ENCODE measurements at regions not wholly inside any gene's neighbourhood (a gene's known extent, or its start where the extent isn't known, plus 50 kb on each side); places are given as distances from the start of the nearest gene placed in this dataset.

DNA sequence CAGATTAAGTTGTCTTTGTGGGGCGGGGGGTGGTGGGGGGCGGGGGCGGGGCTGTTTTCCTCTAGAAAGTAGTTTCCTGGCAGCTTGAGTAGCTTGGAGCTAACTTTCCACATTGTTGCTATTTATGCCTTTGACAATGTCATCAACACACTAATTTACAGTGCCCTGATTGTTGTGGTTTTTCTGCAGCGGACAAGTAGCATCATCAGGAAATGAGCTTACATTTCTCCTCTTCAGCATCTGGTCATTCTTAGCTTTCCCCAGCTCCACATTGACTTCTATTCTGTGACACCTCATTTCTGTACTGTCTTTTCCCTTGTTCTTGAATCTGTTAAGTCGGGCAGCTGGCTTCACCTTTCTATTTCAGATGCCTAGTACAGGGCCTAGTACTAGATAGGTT is 112.3 kb upstream of the RAD23B start:
- no peaks in the 10 kb centered on the region for H3K27me3 ChIP-seq
- TF ChIP-seq POLR2AphosphoS5 (IDR thresholded peaks at IDR 0.05): no peak
- TF ChIP-seq, protein P1, sequence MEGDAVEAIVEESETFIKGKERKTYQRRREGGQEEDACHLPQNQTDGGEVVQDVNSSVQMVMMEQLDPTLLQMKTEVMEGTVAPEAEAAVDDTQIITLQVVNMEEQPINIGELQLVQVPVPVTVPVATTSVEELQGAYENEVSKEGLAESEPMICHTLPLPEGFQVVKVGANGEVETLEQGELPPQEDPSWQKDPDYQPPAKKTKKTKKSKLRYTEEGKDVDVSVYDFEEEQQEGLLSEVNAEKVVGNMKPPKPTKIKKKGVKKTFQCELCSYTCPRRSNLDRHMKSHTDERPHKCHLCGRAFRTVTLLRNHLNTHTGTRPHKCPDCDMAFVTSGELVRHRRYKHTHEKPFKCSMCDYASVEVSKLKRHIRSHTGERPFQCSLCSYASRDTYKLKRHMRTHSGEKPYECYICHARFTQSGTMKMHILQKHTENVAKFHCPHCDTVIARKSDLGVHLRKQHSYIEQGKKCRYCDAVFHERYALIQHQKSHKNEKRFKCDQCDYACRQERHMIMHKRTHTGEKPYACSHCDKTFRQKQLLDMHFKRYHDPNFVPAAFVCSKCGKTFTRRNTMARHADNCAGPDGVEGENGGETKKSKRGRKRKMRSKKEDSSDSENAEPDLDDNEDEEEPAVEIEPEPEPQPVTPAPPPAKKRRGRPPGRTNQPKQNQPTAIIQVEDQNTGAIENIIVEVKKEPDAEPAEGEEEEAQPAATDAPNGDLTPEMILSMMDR (IDR thresholded peaks at IDR 0.05): no peak
- DNase-seq: no peak
- H3K9me3 ChIP-seq: no peaks in the 10 kb centered on the region
- no peak overlapping the region for H3K4me3 ChIP-seq
- WGBS, 2 donors: 69 to 73% methylated on average over 2 to 5 of the region's 5 CpGs
- H3K4me1 ChIP-seq: no peaks in the 10 kb centered on the region
- H3K36me3 ChIP-seq: no peaks in the 10 kb centered on the region
- no peak overlapping the region for H3K27ac ChIP-seq
- no peak for ATAC-seq (ENCODE audit: low FRiP score in 2 of 2)

DNA sequence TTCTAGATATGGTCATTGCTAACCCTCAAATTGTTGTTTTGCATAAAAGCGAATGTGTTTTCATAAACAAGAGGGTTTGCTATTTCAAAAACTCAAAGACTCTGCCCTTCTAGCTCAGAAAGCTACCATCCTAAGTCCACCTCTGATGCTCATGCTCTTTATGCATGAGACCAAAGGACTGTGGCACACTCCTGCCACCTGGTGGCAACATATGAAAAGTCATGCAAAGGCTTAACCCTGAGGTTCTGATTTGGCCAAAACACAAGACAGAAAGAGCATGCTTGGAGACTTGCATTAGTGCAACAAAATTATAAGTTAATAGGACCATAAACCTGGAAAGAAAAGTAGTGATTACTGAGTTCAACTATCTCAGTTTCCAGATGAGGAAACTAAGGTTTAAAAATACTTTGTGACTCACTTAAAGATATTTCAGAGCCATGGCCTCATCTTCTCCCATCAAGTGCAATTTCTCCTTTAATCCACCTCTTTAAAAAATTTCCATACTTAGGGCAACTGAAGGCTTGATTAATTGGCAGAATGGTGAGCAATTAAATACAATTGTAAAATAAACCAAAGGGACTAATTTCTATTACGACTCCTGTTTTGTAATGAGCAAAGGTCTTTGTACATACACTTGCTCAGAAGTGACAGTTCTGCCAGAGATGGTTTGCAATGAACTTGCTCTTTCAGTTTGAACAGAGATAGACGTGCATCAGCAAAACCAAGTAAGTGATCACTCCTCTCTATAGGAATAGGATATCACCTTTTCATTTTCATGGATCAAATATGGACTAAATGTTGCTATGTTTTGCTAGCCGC is 110.7 kb upstream of the RAD23B start:
- no peaks in the 10 kb centered on the region for H3K9me3 ChIP-seq
- H3K27ac ChIP-seq: no peak overlapping the region
- no peaks in the 10 kb centered on the region for H3K4me1 ChIP-seq
- DNase-seq: peak in 1 of 2 donors; percentile 66
- no peak for TF ChIP-seq POLR2A (IDR thresholded peaks at IDR 0.05)
- TF ChIP-seq, protein P1 (IDR thresholded peaks at IDR 0.05): peak; percentile 70 to 89 (median 84)
- H3K4me3 ChIP-seq: no peak overlapping the region
- 58 to 71% methylated on average over 4 of the region's 4 CpGs for WGBS, 2 donors
- no peaks in the 10 kb centered on the region for H3K36me3 ChIP-seq
- peak; percentile 82 to 87 for ATAC-seq (ENCODE audit: low FRiP score in 2 of 2)
- no peaks in the 10 kb centered on the region for H3K27me3 ChIP-seq

DNA sequence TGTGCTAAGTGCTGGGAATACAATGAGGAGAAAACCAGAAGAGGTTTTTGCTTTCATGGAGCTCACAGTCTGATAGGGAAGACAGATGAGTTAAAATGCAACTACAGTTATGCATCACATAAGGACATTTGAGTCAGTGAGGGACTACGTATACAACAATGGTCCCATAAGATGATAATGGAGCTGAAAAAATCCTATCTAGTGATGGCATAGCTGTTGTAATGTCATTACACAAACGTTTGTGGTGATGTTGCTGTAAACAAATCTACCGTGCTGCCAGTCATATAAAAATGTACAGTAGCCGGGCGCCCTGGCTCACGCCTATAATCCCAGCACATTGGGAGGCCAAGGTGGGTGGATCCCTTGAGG is 110.1 kb upstream of the RAD23B start:
- H3K36me3 ChIP-seq: no peaks in the 10 kb centered on the region
- H3K4me1 ChIP-seq: no peaks in the 10 kb centered on the region
- DNase-seq: no peak
- H3K4me3 ChIP-seq: no peak overlapping the region
- 79 to 80% methylated on average over 6 of the region's 6 CpGs for WGBS, 2 donors
- ATAC-seq (ENCODE audit: low FRiP score in 2 of 2): no peak
- no peaks in the 10 kb centered on the region for H3K9me3 ChIP-seq
- H3K27me3 ChIP-seq: no peaks in the 10 kb centered on the region
- no peak for TF ChIP-seq POLR2AphosphoS5 (IDR thresholded peaks at IDR 0.05)
- TF ChIP-seq EP300 (IDR thresholded peaks at IDR 0.05): no peak
- no peak for TF ChIP-seq POLR2A (IDR thresholded peaks at IDR 0.05)
- TF ChIP-seq, protein P1 (IDR thresholded peaks at IDR 0.05): no peak
- H3K27ac ChIP-seq: no peak overlapping the region

DNA sequence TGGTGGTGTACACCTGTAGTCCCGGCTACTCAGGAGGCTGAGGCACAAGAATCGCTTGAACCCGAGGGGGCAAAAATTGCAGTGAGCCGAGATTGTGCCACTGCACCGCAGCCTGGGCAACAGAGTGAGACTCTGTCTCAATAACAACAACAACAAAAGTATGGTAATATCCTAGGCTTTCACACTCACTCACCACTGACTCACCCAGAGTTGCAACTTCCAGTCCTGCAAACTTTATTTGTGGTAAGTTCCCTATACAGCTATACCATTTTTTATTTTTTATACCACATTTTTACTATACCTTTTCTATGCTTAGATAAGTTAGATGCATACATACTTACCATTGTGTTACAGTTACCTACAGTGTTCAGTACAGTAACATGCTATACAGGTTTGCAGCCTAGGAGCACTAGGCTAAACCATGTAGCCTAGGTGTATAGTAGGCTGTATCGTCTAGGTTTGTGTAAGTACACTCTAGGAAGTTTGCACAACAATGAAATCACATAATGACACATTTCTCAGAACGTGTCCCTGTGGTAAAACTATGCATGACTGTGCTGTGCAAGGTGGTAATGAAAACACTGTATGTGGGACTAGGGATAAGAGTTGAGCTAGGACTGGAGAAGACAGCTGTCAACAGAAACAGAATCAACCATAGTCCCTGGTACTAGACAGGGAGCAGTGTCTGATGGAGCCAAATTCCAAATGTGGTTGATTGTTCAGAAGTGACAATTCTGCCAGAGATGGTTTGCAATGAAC is 109.5 kb upstream of the RAD23B start:
- H3K36me3 ChIP-seq: no peaks in the 10 kb centered on the region
- no peak for ATAC-seq (ENCODE audit: low FRiP score in 2 of 2)
- H3K9me3 ChIP-seq: no peaks in the 10 kb centered on the region
- H3K4me3 ChIP-seq: no peak overlapping the region
- TF ChIP-seq, protein P1 (IDR thresholded peaks at IDR 0.05): no peak
- TF ChIP-seq POLR2AphosphoS5 (IDR thresholded peaks at IDR 0.05) (no peak), POLR2A (IDR thresholded peaks at IDR 0.05) (no peak), EP300 (IDR thresholded peaks at IDR 0.05) (no peak)
- no peak for DNase-seq
- no peak overlapping the region for H3K27ac ChIP-seq
- H3K27me3 ChIP-seq: no peaks in the 10 kb centered on the region
- H3K4me1 ChIP-seq: no peaks in the 10 kb centered on the region
- 74 to 77% methylated on average over 7 of the region's 7 CpGs for WGBS, 2 donors
